Adipose tissue (tissue), 3 donors: ENCODE measurements at regions not wholly inside any gene's neighbourhood (a gene's known extent, or its start where the extent isn't known, plus 50 kb on each side); places are given as distances from the start of the nearest gene placed in this dataset.

ENCODE experiments used
- H3K27ac ChIP-seq: one replicate; pipeline ENCODE4 v1.5.1; 2013; ENCODE audit warnings: low read depth, low read length
- WGBS, 3 donors: extraction: QIAGEN DNeasy Blood & Tissue Kit; methylation state at CpG; one replicate each; pipeline ENCODE4 v1.1.7; 2013; 5-methylcytosine and 5-hydroxymethylcytosine counted together
- donor health status: healthy with polysubstance abuse.
- donor health status: Bipolar disorder and iron deficiency.
- donor health status: healthy.

DNA sequence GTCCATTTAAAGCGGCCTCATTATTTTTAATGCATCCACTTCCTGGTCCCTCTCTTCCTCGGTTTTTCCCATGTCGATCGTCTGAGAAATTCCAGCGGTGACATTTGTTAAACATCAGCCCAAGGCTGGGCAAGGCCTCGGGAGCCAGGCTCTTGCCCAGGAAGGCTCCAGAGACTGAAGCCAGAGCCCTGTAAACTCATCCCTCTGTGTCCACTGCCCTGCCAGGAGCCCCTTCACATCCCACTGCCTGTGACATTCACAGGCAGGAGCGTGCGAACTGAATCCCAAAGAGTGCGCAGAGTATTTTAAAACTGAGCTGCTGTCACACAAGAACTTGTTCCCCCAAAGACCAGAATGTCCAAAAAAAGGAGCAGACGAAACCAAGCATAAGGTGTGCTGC is 56.5 kb upstream of the ANO1 start:
- 76 to 88% (median 81%) methylated on average over 10 of the region's 10 CpGs for WGBS, 3 donors
- no peak overlapping the region for H3K27ac ChIP-seq

DNA sequence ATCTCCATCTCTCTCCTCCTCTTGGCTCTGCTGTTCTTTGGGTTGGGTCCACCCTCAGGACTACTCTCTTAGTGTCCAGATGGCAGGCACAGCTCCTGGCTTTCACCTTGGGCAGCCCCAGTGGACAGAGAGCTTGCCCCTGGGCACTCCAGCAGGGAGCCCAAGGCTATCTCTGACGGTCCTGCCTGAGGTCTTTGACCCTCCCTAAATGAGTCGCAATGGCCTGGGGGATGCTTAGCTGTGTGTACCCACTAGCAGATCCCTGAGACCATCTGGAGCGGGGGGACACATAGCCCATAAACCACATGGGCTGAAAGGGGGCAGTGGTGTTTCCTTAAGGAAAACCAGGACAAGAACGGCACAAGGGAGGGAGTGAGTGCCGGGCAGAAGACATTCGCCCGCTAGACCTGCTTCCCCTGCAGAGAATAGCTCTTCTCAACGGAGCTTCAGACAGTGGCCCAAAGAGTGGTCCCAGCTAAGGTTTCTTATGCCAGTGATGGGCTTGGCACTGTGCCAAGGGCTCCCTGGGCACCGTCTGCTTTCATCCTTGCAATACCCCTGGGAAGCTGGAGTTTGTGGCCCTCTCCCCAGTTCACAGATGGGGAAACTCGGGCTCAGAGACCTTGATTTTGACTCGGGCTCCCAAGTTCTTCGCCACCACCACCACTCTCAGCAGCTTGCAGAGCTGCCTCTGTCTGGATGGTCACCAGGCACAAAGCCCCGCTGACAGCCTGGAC is 53.9 kb upstream of the ANO1 start:
- no peak overlapping the region for H3K27ac ChIP-seq
- WGBS, 3 donors, result 81 to 89% (median 83%) methylated on average over 13 of the region's 13 CpGs

DNA sequence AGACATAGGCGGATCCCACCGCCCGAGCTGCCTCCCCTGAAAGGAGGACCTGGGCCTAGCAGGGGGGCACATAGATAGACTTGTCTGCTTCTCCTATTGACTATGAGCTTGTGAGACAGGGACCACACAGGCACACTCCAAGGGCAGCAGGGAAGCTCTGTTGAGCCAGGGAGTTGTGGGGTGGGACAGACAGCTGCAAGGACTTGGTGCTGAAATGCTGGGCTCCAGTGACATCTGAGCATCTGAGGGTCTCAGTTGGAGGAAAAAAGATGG is 53.4 kb upstream of the ANO1 start:
- WGBS, 3 donors, result 85 to 97% (median 96%) methylated on average over 3 of the region's 3 CpGs

DNA sequence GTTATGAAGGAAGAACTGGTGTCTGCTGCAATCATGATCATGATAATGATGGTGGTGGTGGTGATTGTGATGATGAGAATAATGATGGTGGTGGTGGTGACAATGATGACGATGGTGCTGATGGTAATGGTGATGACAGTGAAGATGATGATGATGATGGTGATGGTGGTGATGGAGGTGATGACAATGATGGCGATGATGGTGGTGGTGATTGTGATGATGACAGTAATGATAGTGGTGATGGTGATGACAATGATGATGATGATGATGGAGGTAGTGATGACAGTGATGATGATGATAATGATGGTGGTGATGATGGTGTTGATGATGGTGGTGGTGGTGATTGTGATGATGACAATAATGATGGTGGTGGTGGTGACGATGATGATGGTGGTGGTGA is 52.8 kb upstream of the ANO1 start:
- 89 to 96% (median 94%) methylated on average over 3 of the region's 3 CpGs for WGBS, 3 donors
- no peak overlapping the region for H3K27ac ChIP-seq

More for the DNA sequence above, 53.4 kb upstream of the ANO1 start:
- no peak overlapping the region for H3K27ac ChIP-seq

DNA sequence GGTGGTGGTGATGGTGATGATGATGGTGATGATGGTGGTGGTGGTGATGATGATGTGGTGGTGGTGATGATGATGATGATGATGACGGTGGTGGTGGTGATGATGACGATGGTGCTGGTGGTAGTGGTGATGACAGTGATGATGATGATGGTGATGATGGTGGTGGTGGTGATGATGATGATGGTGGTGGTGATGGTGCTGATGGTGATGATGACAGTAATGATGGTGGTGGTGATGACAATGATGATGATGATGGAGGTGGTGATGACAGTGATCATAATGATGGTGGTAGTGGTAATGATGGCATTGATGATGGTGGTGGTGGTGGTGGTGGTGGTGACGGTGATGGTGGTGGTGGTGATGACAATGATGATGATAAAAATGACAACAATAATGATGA is 52.1 kb upstream of the ANO1 start:
- no peak overlapping the region for H3K27ac ChIP-seq
- 75 to 77% (median 77%) methylated on average over 3 of the region's 3 CpGs for WGBS, 3 donors

DNA sequence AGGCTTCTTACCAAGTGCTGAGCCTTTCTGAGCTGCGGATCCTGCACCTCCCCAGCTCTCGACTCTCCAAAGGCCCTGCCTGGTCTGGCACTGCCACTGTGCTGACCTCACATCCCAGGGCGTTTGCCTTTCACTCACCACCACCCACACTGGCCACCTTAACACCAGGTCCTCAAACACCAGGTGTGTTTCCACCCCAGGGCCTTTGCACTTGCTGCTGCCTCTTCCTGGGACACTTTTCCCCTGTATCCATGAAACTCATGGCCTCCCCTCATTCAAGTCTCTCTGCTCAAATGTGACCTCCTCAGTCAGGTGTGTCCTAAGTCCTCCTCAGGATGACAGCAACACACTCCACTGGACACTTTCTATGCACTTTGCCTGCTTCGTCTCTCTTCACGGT is 51.4 kb upstream of the ANO1 start:
- 78 to 90% (median 88%) methylated on average over 5 of the region's 5 CpGs for WGBS, 3 donors
- no peak overlapping the region for H3K27ac ChIP-seq

DNA sequence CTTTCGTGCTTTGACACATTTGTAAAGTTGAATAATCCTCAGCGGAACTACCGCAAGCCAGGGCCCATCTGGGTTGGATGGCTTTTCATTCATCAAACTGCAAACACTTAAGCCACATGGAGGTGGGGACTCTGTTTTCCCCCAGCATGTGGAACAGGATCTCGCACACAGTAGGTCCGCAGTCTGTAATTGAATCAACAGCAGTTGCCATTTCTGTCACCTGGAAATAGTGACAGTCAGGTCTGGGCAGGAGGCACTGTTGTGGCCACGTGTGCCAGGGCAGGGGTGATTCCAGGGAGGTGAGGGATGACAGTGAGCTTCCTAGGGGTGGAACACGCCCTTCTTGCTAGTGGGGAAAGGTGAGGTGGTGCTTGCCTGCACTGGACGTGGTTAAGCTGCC is 50.7 kb upstream of the ANO1 start:
- WGBS, 3 donors, result 74 to 93% (median 85%) methylated on average over 8 of the region's 8 CpGs
- no peak overlapping the region for H3K27ac ChIP-seq

DNA sequence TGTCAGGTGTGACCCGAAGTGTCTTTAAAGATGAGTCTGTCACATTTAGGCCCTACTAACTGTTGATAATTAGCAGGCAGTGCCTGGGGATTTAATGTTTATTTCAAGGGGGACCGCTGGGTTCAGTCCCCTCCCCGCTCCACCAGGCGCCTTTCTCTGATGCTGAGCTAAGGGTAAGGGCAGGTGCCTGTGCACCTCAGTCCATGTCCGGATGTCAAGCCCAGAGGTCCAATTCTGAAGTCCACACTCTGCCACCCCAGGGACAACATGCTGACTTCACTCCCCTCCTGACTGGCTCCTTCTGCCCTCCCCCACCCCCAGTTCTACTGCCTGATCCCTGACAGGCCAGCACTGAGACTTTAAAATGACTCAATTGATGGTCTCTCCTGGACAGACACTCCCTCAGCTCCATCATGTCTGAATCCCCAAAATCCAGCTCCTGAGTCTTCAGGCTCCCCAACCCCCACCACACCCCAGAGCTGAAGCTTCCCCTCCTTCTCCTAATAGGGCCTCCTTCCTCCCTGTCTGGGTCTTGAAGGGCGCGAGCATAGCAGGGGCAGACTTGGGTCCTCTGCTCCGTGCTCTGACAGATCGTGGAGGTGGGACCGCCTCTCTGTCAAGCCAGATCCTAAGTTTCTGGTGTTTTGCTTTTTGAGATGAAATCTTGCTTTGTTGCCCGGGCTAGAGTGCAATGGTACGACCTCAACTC is 49.8 kb upstream of the ANO1 start:
- H3K27ac ChIP-seq, result no peak overlapping the region
- 74 to 76% (median 75%) methylated on average over 12 of the region's 12 CpGs for WGBS, 3 donors
